GM21576 (cell line): ENCODE measurements at regions not wholly inside any gene's neighbourhood (a gene's known extent, or its start where the extent isn't known, plus 50 kb on each side); places are given as distances from the start of the nearest gene placed in this dataset.
A peak's percentile ranks its signal among the peaks of the same experiment; 100 is the strongest.

ENCODE experiments used
- ATAC-seq: cut with Tn5 transposase; IDR thresholded peaks from one replicate; pipeline ENCODE4 v1.9.1; 2021; ENCODE audit warnings: mild to moderate bottlenecking, moderate library complexity; ENCODE audit not compliant: unreplicated experiment

GRCh38 chr3:30945291-30945690, 50.8 kb upstream of the GADL1 start:
- ATAC-seq, result no peak

DNA sequence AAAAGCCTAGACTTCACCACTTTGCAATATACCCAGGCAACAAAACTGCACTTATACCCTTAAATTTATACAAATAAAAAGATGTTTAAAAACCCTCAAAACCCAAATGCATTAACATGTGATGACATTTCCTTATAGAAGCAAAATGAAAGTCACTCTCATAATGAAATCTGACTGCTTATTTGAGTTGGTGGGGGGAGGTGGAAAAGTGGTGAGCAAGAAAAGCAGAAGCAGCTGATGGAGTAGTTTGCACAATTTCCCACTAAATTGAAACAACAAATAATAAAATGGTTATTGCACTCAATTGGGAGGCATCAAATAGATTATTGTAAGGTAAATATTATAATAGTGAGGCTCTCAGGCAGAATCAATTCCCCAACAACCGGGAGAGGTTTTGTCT, 54.0 kb upstream of the GADL1 start:
- no peak for ATAC-seq

DNA sequence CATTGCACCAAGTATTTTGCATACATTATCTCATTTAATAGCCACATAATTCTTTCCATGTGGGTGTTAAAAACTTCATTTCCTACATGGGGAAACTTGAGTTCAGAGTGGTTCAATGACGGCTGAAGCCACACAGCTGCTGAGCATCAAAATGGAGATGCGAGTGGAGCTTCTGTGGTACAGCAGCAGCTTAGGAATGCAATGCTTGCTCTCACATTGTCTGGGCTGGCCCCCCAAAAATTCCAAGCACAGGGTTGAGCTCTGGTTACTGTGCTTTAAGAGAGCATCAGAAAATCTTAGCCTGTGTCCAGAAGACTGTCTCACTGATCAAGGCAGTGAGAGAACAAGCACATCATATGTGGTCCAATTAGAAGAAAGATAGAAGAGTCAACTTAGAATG, 57.4 kb upstream of the GADL1 start:
- no peak for ATAC-seq

DNA sequence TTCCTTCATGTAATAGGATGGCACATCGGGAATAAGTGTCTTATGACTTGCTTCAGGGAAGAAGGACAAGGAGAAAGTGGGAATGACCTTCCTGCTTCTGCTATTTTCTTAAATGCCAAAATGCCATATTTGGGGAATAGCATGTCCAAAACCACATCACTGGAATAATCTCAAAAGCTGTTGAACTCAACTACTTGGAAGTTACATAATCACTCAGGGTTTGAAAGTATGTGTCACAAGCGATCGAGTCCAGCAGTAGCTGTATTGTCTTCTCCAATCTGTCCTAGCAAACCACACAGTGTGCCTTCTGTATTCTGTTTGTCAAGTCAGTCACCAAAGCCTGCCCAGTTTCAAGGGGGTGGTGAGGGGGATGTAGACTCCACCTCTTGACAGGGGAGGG, 58.3 kb upstream of the GADL1 start:
- no peak for ATAC-seq

- ATAC-seq, result no peak
These were observed 60.0 kb upstream of the GADL1 start for GRCh38 chr3:30954426-30954825.

DNA sequence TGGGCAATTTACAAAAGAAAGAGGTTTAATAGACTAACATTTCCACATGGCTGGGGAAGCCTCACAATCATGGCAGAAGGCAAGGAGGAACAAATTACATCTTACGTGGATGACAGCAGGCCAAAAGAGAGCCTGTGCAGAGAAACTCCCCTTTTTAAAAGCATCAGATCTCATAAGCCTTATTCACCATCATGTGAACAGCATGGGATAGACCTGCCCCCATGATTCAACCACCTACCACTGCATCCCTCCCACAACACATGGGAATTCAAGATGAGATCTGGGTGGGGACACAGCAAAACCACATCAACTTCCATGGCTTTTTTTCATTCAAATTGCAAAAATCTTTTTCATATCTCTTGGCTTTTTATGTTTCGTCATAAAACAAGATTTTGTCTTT, 67.6 kb upstream of the GADL1 start:
- no peak for ATAC-seq

DNA sequence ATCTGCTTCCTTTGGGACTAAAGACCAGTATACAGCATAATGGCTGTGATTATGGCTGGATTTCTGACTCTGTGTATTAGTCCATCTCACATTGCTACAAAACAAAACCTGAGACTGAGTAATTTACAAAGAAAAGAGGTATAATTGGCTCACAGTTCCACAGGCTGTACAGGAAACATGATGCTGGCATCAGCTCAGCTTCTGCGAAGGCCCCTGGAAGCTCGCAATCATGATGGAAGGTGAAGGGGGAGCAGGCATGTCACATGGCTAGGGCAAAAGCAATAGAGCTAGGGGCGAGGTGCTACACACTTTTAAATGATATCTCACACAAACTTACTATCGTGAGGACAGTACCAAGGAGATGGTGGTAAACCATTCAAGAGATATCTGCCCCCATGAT, 68.0 kb upstream of the GADL1 start:
- no peak for ATAC-seq

GRCh38 chr3:30963223-30963722, 68.8 kb upstream of the GADL1 start:
- no peak for ATAC-seq

- ATAC-seq, result peak; percentile 87
These were observed 70.2 kb upstream of the GADL1 start for GRCh38 chr3:30964612-30965011.

GRCh38 chr3:30966896-30967295, 72.4 kb upstream of the GADL1 start:
- no peak for ATAC-seq

DNA sequence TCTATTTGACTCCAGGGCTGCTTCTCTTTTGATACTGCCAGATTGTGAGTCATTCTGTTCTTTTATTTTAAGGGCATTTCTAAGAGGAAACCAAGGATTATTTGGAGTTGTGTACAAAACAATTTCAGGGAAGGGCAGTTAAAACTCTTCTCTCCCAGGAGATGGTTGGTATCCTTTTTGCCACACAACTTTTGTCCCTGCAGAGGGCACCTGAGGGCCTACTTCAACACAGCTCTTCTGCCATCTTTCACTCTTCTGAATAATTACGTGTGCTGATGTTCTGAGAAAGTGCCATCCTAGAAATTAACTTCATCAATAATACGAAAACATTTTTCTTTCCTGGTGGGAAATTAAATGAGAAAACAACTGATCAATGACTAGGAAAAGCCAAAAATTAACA, 75.7 kb upstream of the GADL1 start:
- no peak for ATAC-seq

DNA sequence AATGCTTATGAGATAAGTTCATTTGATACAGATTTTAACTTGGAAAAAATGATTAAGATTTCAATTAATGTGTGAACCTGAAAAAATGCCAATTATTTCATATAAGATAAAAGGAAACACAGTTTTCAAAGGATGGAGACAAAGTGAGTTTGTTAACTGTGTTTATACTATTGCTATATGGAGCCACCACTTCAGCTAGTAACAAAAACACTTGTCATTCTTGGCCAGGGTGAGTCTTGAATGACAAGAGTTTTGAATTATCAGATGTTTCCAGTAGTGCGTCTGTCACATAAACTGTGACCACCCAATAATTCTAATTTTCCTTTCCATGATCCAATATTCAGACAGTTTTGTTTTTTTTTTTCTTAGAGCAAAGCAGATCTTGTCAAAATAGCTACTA, 78.0 kb upstream of the GADL1 start:
- no peak for ATAC-seq

DNA sequence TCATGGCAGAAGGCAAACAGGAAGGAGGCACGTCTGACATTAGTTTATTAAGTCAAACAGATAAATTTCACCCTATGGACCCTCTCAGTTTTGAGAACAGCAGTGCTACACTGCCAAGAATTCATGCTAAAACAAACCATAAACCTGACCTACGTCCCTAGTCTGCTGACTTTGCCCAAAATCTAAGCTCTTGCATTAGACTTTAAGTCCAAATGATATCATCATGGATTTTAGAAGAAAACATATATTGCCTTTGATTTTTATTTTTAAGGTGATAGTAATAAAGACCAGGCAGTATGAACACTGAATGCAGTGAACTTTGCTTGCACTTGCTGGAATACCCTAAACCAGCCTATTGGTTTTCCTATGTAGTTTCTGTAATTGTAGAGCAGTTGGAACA, 79.6 kb upstream of the GADL1 start:
- ATAC-seq, result no peak

- ATAC-seq, result no peak
These were observed 83.1 kb upstream of the GADL1 start for GRCh38 chr3:30977592-30977991.

DNA sequence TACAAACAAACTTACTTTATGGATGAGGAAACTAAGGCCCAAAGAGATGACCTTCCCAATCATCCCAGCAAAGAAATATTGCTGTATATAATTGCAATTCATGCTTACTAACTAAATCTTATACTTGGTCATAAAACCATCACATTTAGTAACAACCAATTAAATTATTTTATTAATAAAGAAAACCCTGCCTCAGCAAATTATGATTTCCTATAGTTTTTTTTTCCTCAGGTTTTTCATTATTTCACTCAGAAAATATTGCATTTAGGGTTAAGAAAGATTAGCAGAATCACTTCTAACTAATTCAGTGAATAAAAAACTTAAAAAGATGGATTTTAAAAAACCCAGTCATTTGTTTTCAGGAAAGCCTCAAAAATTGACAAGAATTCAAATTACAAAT, 86.5 kb upstream of the GADL1 start:
- ATAC-seq, result no peak

GRCh38 chr3:30982416-30983075, 88.1 kb upstream of the GADL1 start:
- no peak for ATAC-seq

DNA sequence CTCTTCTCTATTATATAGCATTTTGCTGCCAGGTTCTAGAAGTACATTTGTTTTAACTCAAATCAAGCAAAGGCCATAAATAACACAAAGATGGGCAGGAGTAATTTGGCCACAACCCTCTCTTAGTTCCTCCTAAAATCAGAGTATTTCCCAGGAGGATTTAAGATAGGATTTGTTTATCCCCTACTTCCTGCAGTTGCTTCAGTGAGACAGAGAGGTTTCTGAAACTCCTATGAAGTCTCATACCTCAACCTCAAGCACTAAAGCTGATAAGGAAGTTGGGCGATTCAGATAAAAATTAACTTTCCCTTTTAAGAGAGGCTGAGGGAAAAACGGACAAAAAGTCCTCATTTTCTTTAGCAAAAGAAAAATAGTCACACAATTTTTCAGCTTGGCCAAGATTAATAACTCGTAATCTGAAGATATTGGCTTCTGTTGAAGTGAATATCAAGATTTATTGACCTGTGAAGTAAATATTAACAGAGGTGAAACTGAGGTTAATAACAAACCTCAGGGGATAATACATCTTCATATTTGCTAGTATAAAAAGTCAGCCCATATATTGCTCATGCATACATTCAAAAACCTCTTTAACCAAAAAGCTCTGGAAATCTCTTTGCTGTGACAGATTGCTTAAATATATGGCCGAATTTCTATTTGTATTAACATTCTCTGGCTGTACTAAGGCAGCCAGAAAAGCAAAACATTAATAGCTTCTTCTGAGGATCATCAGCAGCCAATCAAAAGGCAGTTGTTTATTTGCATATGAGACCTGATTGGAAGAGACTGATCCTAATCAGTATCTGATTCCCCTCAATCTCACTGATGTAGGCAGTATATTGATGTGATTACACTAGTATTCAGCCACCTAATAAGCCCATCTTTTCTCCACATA, 90.6 kb upstream of the GADL1 start:
- no peak for ATAC-seq

GRCh38 chr3:30986551-30986950, 92.1 kb upstream of the GADL1 start:
- ATAC-seq, result no peak

GRCh38 chr3:30988769-30989168, 94.3 kb upstream of the GADL1 start:
- no peak for ATAC-seq

GRCh38 chr3:30989276-30990030, 95.0 kb upstream of the GADL1 start:
- ATAC-seq, result no peak

- no peak for ATAC-seq
These were observed 102.0 kb upstream of the GADL1 start for GRCh38 chr3:30996467-30996866.

GRCh38 chr3:31002730-31003129, 108.3 kb upstream of the GADL1 start:
- peak; percentile 63 for ATAC-seq
